ENCODE measurements at regions not wholly inside any gene's neighbourhood (a gene's known extent, or its start where the extent isn't known, plus 50 kb on each side); places are given as distances from the start of the nearest gene placed in this dataset.

- Histone ChIP-seq H3K4me3 (ENCODE audit: low read depth, low read length, poor library complexity, severe bottlenecking) (no peak overlapping the region), H3K27ac (ENCODE audit: low read depth, low read length, poor library complexity, severe bottlenecking) (no peak overlapping the region), H3K27me3 (replicated peaks; ENCODE audit: insufficient read depth, low read depth, low read length, poor library complexity) (peaks cover 24% of the 10 kb centered on the region), H3K4me1 (ENCODE audit: insufficient read depth, low read length, poor library complexity, severe bottlenecking) (no peaks in the 10 kb centered on the region), H3K36me3 (ENCODE audit: insufficient read depth, low read length, poor library complexity, severe bottlenecking) (no peaks in the 10 kb centered on the region), H3K9me3 (ENCODE audit: low read depth, low read length, poor library complexity, severe bottlenecking) (no peaks in the 10 kb centered on the region)
- TF ChIP-seq CTCF (conservative IDR thresholded peaks at IDR 0.05; ENCODE audit: low read depth, low read length) (peak; percentile 91), EZH2 (IDR thresholded peaks at IDR 0.05; ENCODE audit: borderline replicate concordance, low read depth, low read length, poor library complexity, severe bottlenecking) (no peak)
- POLR2A ChIA-PET (ENCODE audit: low non-redundant PET) = no interaction called here
- intact Hi-C loops (cut with micrococcal nuclease; ENCODE audit: unreplicated experiment) = loop anchor here (5.0 to 10.0 kb wide), 2 partner anchors 809 to 1082 kb away; no protein-coding TSS in a partner anchor
- DNase-seq (ENCODE audit: low spot score) = peak; percentile 83
- no TSS peak for BruUV-seq (replicated peaks)
- CTCF ChIA-PET = no interaction called here
These were observed 974.8 kb downstream of the ADGRL2 start for GRCh38 chr1:82775406-82776000.

GRCh38 chr1:82762829-82763532 is 962.2 kb downstream of the ADGRL2 start:
- no peaks in the 10 kb centered on the region for H3K27me3 ChIP-seq (replicated peaks; ENCODE audit: insufficient read depth, low read depth, low read length, poor library complexity)
- H3K9me3 ChIP-seq (ENCODE audit: low read depth, low read length, poor library complexity, severe bottlenecking) = no peaks in the 10 kb centered on the region
- H3K4me3 ChIP-seq (ENCODE audit: low read depth, low read length, poor library complexity, severe bottlenecking) = no peak overlapping the region
- ChIA-PET CTCF (no interaction called here), POLR2A (ENCODE audit: low non-redundant PET) (no interaction called here)
- H3K4me1 ChIP-seq (ENCODE audit: insufficient read depth, low read length, poor library complexity, severe bottlenecking) = no peaks in the 10 kb centered on the region
- DNase-seq (ENCODE audit: low spot score) = no peak
- TF ChIP-seq EZH2 (IDR thresholded peaks at IDR 0.05; ENCODE audit: borderline replicate concordance, low read depth, low read length, poor library complexity, severe bottlenecking) (no peak), CTCF (conservative IDR thresholded peaks at IDR 0.05; ENCODE audit: low read depth, low read length) (no peak)
- BruUV-seq (replicated peaks) = no TSS peak
- no peak overlapping the region for H3K27ac ChIP-seq (ENCODE audit: low read depth, low read length, poor library complexity, severe bottlenecking)
- intact Hi-C loops (cut with micrococcal nuclease; ENCODE audit: unreplicated experiment) = no loop called here
- no peaks in the 10 kb centered on the region for H3K36me3 ChIP-seq (ENCODE audit: insufficient read depth, low read length, poor library complexity, severe bottlenecking)

DNA sequence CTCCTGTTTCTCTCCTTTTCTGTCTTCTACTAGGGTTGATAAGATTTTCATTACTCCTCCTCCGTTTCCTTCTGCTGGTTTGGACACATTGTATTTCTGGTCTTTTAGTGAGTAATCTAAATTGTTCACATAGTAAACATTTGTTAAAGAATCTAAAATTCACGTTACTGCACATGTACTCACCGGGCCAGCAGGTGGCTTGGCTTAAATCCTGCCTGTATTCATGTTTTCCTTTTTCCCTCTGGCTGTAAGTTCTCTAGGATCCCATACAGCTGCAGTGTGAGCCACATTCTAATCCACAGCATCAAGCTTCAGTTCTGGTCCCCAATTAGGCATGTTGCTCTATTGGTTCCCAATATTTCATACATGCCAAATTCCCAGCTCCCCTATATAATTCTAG is 958.3 kb downstream of the ADGRL2 start:
- H3K36me3 ChIP-seq (ENCODE audit: insufficient read depth, low read length, poor library complexity, severe bottlenecking) = no peaks in the 10 kb centered on the region
- BruUV-seq (replicated peaks) = no TSS peak
- CTCF ChIA-PET = no interaction called here
- no peak for DNase-seq (ENCODE audit: low spot score)
- H3K4me3 ChIP-seq (ENCODE audit: low read depth, low read length, poor library complexity, severe bottlenecking) = no peak overlapping the region
- TF ChIP-seq EZH2 (IDR thresholded peaks at IDR 0.05; ENCODE audit: borderline replicate concordance, low read depth, low read length, poor library complexity, severe bottlenecking) (no peak), CTCF (conservative IDR thresholded peaks at IDR 0.05; ENCODE audit: low read depth, low read length) (no peak)
- H3K27ac ChIP-seq (ENCODE audit: low read depth, low read length, poor library complexity, severe bottlenecking) = no peak overlapping the region
- intact Hi-C loops (cut with micrococcal nuclease; ENCODE audit: unreplicated experiment) = no loop called here
- no peaks in the 10 kb centered on the region for H3K4me1 ChIP-seq (ENCODE audit: insufficient read depth, low read length, poor library complexity, severe bottlenecking)
- POLR2A ChIA-PET (ENCODE audit: low non-redundant PET) = no interaction called here
- no peaks in the 10 kb centered on the region for H3K9me3 ChIP-seq (ENCODE audit: low read depth, low read length, poor library complexity, severe bottlenecking)
- no peaks in the 10 kb centered on the region for H3K27me3 ChIP-seq (replicated peaks; ENCODE audit: insufficient read depth, low read depth, low read length, poor library complexity)

All from A673 (cell line).